H9 (cell line): ENCODE measurements at regions not wholly inside any gene's neighbourhood (a gene's known extent, or its start where the extent isn't known, plus 50 kb on each side); places are given as distances from the start of the nearest gene placed in this dataset.
A peak's percentile ranks its signal among the peaks of the same experiment; 100 is the strongest.

Experiments used
- DNase-seq: peaks from one replicate; pipeline ENCODE4 v3.0.0-alpha.2; 2017
- H2AFZ ChIP-seq: one replicate; pipeline ENCODE4 v1.6.1; 2013; ENCODE audit warnings: mild to moderate bottlenecking, low read length, control low read depth, moderate library complexity
- H2AK5ac ChIP-seq: 2 replicates; pipeline ENCODE4 v1.6.1; 2013; ENCODE audit warnings: low read length, control low read depth, mixed read lengths; ENCODE audit not compliant: insufficient read length
- H2BK120ac ChIP-seq: one replicate; pipeline ENCODE4 v1.6.1; 2013; ENCODE audit warnings: low read depth, mild to moderate bottlenecking, low read length, control low read depth, inconsistent platforms; ENCODE audit not compliant: poor library complexity, severe bottlenecking
- H2BK12ac ChIP-seq: 2 replicates; pipeline ENCODE4 v1.6.1; 2013; ENCODE audit warnings: low read length, control low read depth, mixed read lengths, low read depth; ENCODE audit not compliant: insufficient read length
- H2BK15ac ChIP-seq: 2 replicates; pipeline ENCODE4 v1.6.1; 2013; ENCODE audit warnings: low read depth, low read length, control low read depth
- H2BK20ac ChIP-seq: one replicate; pipeline ENCODE4 v1.6.1; 2013; ENCODE audit warnings: low read depth, mild to moderate bottlenecking, low read length, control low read depth, inconsistent platforms; ENCODE audit not compliant: poor library complexity, severe bottlenecking
- H2BK5ac ChIP-seq: 2 replicates; pipeline ENCODE4 v1.6.1; 2013; ENCODE audit warnings: low read length, control low read depth, mixed read lengths; ENCODE audit not compliant: insufficient read length
- H3K14ac ChIP-seq: 2 replicates; pipeline ENCODE4 v1.6.1; 2013; ENCODE audit warnings: low read length, control low read depth; ENCODE audit not compliant: insufficient read depth
- H3K18ac ChIP-seq: 2 replicates; pipeline ENCODE4 v1.6.1; 2013; ENCODE audit warnings: low read depth, mild to moderate bottlenecking, mixed read lengths, low read length, control low read depth; ENCODE audit not compliant: insufficient read length
- H3K23ac ChIP-seq: 2 replicates; pipeline ENCODE4 v1.6.1; 2013; ENCODE audit warnings: low read length, control low read depth, mixed read lengths, low read depth; ENCODE audit not compliant: insufficient read length
- H3K23me2 ChIP-seq: 2 replicates; pipeline ENCODE4 v1.6.1; 2013; ENCODE audit warnings: low read depth, mild to moderate bottlenecking, mixed read lengths, low read length, control low read depth; ENCODE audit not compliant: insufficient read length, poor library complexity, severe bottlenecking
- H3K27ac ChIP-seq: 2 replicates; pipeline ENCODE4 v1.5.1; 2013; ENCODE audit warnings: low read length, control low read depth, mixed read lengths, low read depth; ENCODE audit not compliant: insufficient read length
- H3K27me3 ChIP-seq: 2 replicates; pipeline ENCODE4 v1.6.1; 2013; ENCODE audit warnings: low read length, control low read depth, inconsistent platforms; ENCODE audit not compliant: insufficient read depth
- H3K4ac ChIP-seq: 2 replicates; pipeline ENCODE4 v1.6.1; 2013; ENCODE audit warnings: low read depth, mild to moderate bottlenecking, control low read depth, inconsistent platforms, low read length, moderate library complexity
- H3K4me1 ChIP-seq: 2 replicates; pipeline ENCODE4 v1.6.1; 2013; ENCODE audit warnings: low read length, control low read depth, inconsistent platforms; ENCODE audit not compliant: insufficient read depth
- H3K4me2 ChIP-seq: 2 replicates; pipeline ENCODE4 v1.6.1; 2013; ENCODE audit warnings: low read length, control low read depth, mixed read lengths; ENCODE audit not compliant: insufficient read length, insufficient read depth
- H3K56ac ChIP-seq: 2 replicates; pipeline ENCODE4 v1.6.1; 2013; ENCODE audit warnings: low read depth, mild to moderate bottlenecking, mixed read lengths, low read length, control low read depth; ENCODE audit not compliant: insufficient read length
- H3K79me1 ChIP-seq: 2 replicates; pipeline ENCODE4 v1.6.1; 2013; ENCODE audit warnings: low read depth, mild to moderate bottlenecking, moderate library complexity, low read length, control low read depth, inconsistent platforms; ENCODE audit not compliant: insufficient read depth, poor library complexity, severe bottlenecking
- H3K79me2 ChIP-seq: 2 replicates; pipeline ENCODE4 v1.6.1; 2013; ENCODE audit warnings: low read length, control low read depth, inconsistent platforms; ENCODE audit not compliant: insufficient read depth
- H3K9ac ChIP-seq: 2 replicates; pipeline ENCODE4 v1.6.1; 2013; ENCODE audit warnings: low read length, control low read depth, mixed read lengths; ENCODE audit not compliant: insufficient read length; ENCODE audit errors: extremely low read depth
- H3K9me3 ChIP-seq: one replicate; pipeline ENCODE4 v1.6.1; 2013; ENCODE audit warnings: low read depth, low read length, inconsistent platforms; ENCODE audit not compliant: control insufficient read depth
- H3T11ph ChIP-seq: one replicate; pipeline ENCODE4 v1.6.1; 2013; ENCODE audit warnings: mild to moderate bottlenecking, low read length, control low read depth, inconsistent platforms
- H4K20me1 ChIP-seq: one replicate; pipeline ENCODE4 v1.6.1; 2013; ENCODE audit not compliant: control insufficient read depth, insufficient read length, insufficient read depth
- H4K5ac ChIP-seq: 2 replicates; pipeline ENCODE4 v1.6.1; 2013; ENCODE audit warnings: low read depth, mild to moderate bottlenecking, mixed read lengths, low read length, control low read depth; ENCODE audit not compliant: insufficient read length
- H4K8ac ChIP-seq: replicated peaks from 2 replicates; pipeline ENCODE4 v1.6.1; 2013; ENCODE audit warnings: low read length, control low read depth, mixed read lengths, low read depth; ENCODE audit not compliant: insufficient read length
- H4K91ac ChIP-seq: 2 replicates; pipeline ENCODE4 v1.6.1; 2013; ENCODE audit warnings: low read depth, mild to moderate bottlenecking, moderate library complexity, mixed read lengths, low read length, control low read depth; ENCODE audit not compliant: insufficient read length
- H3K27ac Mint-ChIP-seq, 3 experiments: 2 replicates in 2 of 3; 3 replicates in 1 of 3; pipeline ENCODE4 v1.8.0; 2020 to 2021; ENCODE audit warnings: mixed read lengths in 3 of 3, mild to moderate bottlenecking in 1 of 3, moderate library complexity in 1 of 3
- H3K27me3 Mint-ChIP-seq: 2 replicates; pipeline ENCODE4 v1.8.0; 2021; ENCODE audit warnings: low read depth, mild to moderate bottlenecking, moderate library complexity, mixed read lengths
- H3K36me3 Mint-ChIP-seq, 3 experiments: 2 replicates in 2 of 3; 3 replicates in 1 of 3; pipeline ENCODE4 v1.8.0; 2020 to 2021; ENCODE audit warnings: low read depth in 3 of 3, mixed read lengths in 3 of 3; ENCODE audit not compliant: insufficient read depth in 1 of 3
- H3K4me1 Mint-ChIP-seq, 2 experiments: 2 replicates each; pipeline ENCODE4 v1.8.0; 2020; ENCODE audit warnings: mixed read lengths in 2 of 2
- H3K4me3 Mint-ChIP-seq, 2 experiments: 2 replicates in 1 of 2; 3 replicates in 1 of 2; pipeline ENCODE4 v1.8.0; 2020 to 2021; ENCODE audit warnings: mild to moderate bottlenecking in 2 of 2, mixed read lengths in 2 of 2, moderate library complexity in 1 of 2
- H3K9me3 Mint-ChIP-seq, 2 experiments: 2 replicates in 1 of 2; 3 replicates in 1 of 2; pipeline ENCODE4 v1.8.0; 2020; ENCODE audit warnings: mild to moderate bottlenecking in 2 of 2, mixed read lengths in 2 of 2, moderate library complexity in 1 of 2
- CTCF ChIP-seq: fragments of 200-600 bp; sonication (generic); conservative IDR thresholded peaks from 3 replicates; pipeline ENCODE4 v1.8.0; 2021; ENCODE audit warnings: antibody characterized with exemption, mild to moderate bottlenecking
- WGBS: extraction: QIAGEN DNeasy Blood & Tissue Kit; methylation state at CpG from one replicate; pipeline ENCODE4 v1.1.7; 2013; ENCODE audit warnings: missing lambda C conversion rate, low lambda C conversion rate, mixed read lengths; ENCODE audit not compliant: insufficient read length; ENCODE audit errors: extremely low coverage; 5-methylcytosine and 5-hydroxymethylcytosine counted together

- H3K23ac ChIP-seq: no peak overlapping the region
- H3K23me2 ChIP-seq: no peaks in the 10 kb centered on the region
- H2AK5ac ChIP-seq: no peak overlapping the region
- H3K36me3 Mint-ChIP-seq: no peaks in the 10 kb centered on the region
- no peaks in the 10 kb centered on the region for H3K79me1 ChIP-seq
- no peak overlapping the region for H2BK20ac ChIP-seq
- no peaks in the 10 kb centered on the region for H4K20me1 ChIP-seq
- no peak overlapping the region; the same call in 1 of the 2 replicates for H3K14ac ChIP-seq
- H3K56ac ChIP-seq: no peak overlapping the region
- H3K4me2 ChIP-seq: no peak overlapping the region
- H3K9ac ChIP-seq: no peak overlapping the region
- TF ChIP-seq CTCF: no peak
- H3K4me3 Mint-ChIP-seq: no peak overlapping the region
- no peak overlapping the region for H3K18ac ChIP-seq
- no peak overlapping the region for H2AFZ ChIP-seq
- H3K4ac ChIP-seq: no peak overlapping the region
- no peak overlapping the region for H4K91ac ChIP-seq
- no peak overlapping the region for H3T11ph ChIP-seq
- no peaks in the 10 kb centered on the region for H3K79me2 ChIP-seq
- H2BK120ac ChIP-seq: no peak overlapping the region
- no peak overlapping the region for H2BK5ac ChIP-seq
- no peak overlapping the region for H2BK15ac ChIP-seq
- H4K5ac ChIP-seq: no peak overlapping the region
- H3K27ac Mint-ChIP-seq: peak overlapping the region in 1 of 3 experiments; percentile 7; a peak in 1 of 7 replicates
- no CpG with 5 or more reads among the region's 7 CpGs for WGBS
- H3K9me3 ChIP-seq: no peaks in the 10 kb centered on the region
- H2BK12ac ChIP-seq: no peak overlapping the region
- no peak overlapping the region for H4K8ac ChIP-seq
- H3K27me3 ChIP-seq: no peaks in the 10 kb centered on the region
- H3K27ac ChIP-seq: no peak overlapping the region
- H3K4me1 Mint-ChIP-seq: peaks cover 13 to 18% of the 10 kb centered on the region in 2 experiments
- H3K9me3 Mint-ChIP-seq: no peaks in the 10 kb centered on the region; a peak in 1 of 5 replicates
- DNase-seq: no peak
- H3K27me3 Mint-ChIP-seq: no peaks in the 10 kb centered on the region
- no peaks in the 10 kb centered on the region for H3K4me1 ChIP-seq
Measured at GRCh38 chr7:46880508-46881196, 701.3 kb downstream of the TNS3 start.
